RWPE1 (cell line): ENCODE measurements at regions not wholly inside any gene's neighbourhood (a gene's known extent, or its start where the extent isn't known, plus 50 kb on each side); places are given as distances from the start of the nearest gene placed in this dataset.

ENCODE experiments used
- CTCF ChIA-PET: fragments of 350-600 bp; sonication (Branson Sonifier 250); formaldehyde crosslinking; extraction: SDS; loops from one replicate; lab custom pipeline; 2021; lab: Yijun Ruan, JAX
- POLR2A ChIA-PET: fragments of 400-600 bp; formaldehyde crosslinking; extraction: SDS; loops from one replicate; lab custom pipeline; 2020; ENCODE audit warnings: antibody characterized with exemption; ENCODE audit not compliant: low non-redundant PET; lab: Yijun Ruan, JAX
- DNase-seq: peaks from one replicate; pipeline ENCODE4 v3.0.0; 2012; ENCODE audit warnings: low spot score
- H3K27ac ChIP-seq: fragments of 450-650 bp; 2 replicates; pipeline ENCODE4 v1.5.1; 2017
- TF ChIP-seq, protein P1 (sequence below): fragments of 450-650 bp; conservative IDR thresholded peaks from 2 replicates; pipeline ENCODE4 v1.5.1; 2017; ENCODE audit warnings: low read depth, mild to moderate bottlenecking

- DNase-seq, result no peak
- CTCF ChIA-PET, result no interaction called here
- TF ChIP-seq, protein P1, sequence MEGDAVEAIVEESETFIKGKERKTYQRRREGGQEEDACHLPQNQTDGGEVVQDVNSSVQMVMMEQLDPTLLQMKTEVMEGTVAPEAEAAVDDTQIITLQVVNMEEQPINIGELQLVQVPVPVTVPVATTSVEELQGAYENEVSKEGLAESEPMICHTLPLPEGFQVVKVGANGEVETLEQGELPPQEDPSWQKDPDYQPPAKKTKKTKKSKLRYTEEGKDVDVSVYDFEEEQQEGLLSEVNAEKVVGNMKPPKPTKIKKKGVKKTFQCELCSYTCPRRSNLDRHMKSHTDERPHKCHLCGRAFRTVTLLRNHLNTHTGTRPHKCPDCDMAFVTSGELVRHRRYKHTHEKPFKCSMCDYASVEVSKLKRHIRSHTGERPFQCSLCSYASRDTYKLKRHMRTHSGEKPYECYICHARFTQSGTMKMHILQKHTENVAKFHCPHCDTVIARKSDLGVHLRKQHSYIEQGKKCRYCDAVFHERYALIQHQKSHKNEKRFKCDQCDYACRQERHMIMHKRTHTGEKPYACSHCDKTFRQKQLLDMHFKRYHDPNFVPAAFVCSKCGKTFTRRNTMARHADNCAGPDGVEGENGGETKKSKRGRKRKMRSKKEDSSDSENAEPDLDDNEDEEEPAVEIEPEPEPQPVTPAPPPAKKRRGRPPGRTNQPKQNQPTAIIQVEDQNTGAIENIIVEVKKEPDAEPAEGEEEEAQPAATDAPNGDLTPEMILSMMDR, result no peak
- POLR2A ChIA-PET, result no interaction called here
- H3K27ac ChIP-seq, result no peak overlapping the region
These were observed 74.9 kb upstream of the ZNF280D start for GRCh38 chr15:56808160-56808559.

DNA sequence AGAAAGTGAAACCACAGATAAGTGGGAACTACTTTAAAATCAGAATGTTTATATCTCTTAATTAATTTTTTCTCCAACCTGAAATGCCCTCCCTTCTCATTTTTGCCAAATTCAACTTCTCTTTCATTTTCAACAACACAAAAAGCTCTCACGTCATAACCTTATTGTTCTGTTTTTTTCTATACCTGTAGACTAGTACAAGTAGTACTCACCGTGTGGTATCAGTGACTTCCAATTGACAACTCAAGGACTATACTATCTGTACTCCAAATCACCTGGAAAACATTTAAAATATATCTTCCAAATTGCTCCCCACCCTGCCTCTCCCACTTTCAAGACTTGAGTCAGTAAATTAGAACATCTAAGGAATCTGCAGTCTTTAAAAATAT, 72.8 kb upstream of the ZNF280D start:
- TF ChIP-seq, protein P1, result no peak
- ChIA-PET POLR2A (no interaction called here), CTCF (interaction anchor here (0.7 kb wide), 1 partner anchor 148 kb away, joined by 3 read pairs; no protein-coding TSS in a partner anchor)
- no peak for DNase-seq
- H3K27ac ChIP-seq, result peak overlapping the region; percentile 54

DNA sequence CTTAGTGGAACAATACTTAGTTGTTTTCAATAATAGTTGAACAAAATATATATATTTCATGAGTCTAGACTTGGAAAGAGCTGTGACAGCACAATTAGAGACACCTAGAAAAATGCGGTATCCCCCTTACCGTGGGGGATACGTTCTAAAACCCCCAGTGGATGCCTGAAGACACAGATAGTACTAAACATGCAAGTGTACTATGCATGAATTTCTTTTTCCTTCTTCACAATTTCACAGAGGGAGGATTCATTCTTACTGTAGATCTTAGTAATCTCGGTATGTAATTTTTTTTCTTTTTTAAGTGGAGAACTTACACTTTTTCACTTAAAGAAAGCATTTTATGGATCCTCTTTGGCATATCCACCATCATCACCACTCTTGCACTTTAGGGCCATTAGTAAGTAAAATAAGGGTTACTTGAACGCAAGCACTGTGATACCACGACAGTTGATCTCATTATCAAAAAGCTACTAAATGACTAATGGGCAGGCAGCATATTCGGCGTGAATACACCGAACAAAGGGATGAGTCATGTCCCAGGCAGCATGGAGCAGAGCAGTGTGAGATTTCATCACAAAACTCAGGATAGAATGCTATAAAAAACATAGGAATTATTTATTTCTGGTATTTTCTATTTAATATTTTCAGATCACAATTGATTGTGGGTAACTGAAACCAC, 72.3 kb upstream of the ZNF280D start:
- no peak overlapping the region for H3K27ac ChIP-seq
- POLR2A ChIA-PET, result no interaction called here
- CTCF ChIA-PET, result interaction anchor here (0.7 to 0.9 kb wide), 3 partner anchors 100 to 501 kb away, joined by 3 to 6 read pairs (median 4); no protein-coding TSS in a partner anchor
- TF ChIP-seq, protein P1, result no peak
- DNase-seq, result peak; percentile 88

DNA sequence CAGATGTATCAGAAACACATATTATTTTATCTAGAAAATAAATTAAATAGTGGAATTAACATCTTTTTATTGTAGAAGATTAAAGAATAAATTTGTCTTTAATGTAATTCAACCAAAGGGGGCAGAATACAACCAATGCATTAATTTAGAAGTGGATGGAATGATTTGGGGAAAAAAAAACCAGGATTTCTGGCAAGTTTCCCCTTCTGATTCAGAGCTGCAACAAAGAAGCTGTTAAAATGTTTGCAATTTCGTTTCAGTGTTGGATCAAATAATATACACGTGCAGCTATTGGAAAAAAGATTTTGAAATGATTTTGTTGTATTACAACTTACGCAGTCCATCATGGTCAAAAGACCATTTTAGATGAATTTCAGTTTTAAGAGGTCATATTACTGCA, 71.6 kb upstream of the ZNF280D start:
- no peak for DNase-seq
- ChIA-PET CTCF (interaction anchor here (0.9 kb wide), 1 partner anchor 501 kb away, joined by 4 read pairs; no protein-coding TSS in a partner anchor), POLR2A (no interaction called here)
- H3K27ac ChIP-seq, result no peak overlapping the region
- TF ChIP-seq, protein P1, result no peak

DNA sequence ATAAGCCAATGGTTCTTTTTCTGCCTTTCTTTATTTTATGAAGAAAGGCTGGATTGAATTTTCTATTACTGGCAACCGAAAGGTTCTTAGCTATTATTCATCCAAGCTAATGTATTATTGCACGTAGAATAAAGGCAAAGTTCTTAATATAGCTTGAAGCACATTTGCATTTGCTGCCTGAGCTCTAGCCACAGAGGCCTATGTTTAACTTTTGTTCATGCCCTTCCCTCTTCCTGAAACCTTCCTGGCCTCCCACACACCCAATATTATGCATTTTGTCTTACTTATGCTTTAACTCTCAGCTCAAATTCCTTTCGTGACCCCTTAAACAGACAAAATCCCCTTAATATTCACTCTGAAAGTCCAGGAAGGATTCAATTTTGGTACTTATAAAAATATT, 71.0 kb upstream of the ZNF280D start:
- ChIA-PET CTCF (no interaction called here), POLR2A (no interaction called here)
- no peak for DNase-seq
- TF ChIP-seq, protein P1, result no peak
- no peak overlapping the region for H3K27ac ChIP-seq

GRCh38 chr15:56802161-56802560, 68.9 kb upstream of the ZNF280D start:
- TF ChIP-seq, protein P1, result no peak
- H3K27ac ChIP-seq, result no peak overlapping the region
- DNase-seq, result no peak
- ChIA-PET CTCF (no interaction called here), POLR2A (no interaction called here)
